Mucosa of descending colon (tissue), 3 donors: ENCODE measurements at regions not wholly inside any gene's neighbourhood (a gene's known extent, or its start where the extent isn't known, plus 50 kb on each side); places are given as distances from the start of the nearest gene placed in this dataset.
"Not testable (repeated sequence)": the region's sequence is repeated elsewhere in the genome, so short reads cannot be mapped to it uniquely, and the experiment has no call there.

Experiments used
- ATAC-seq: fragments of 200-7000 bp; cut with Tn5 transposase; one replicate; pipeline ENCODE4 v1.9.1; 2020; ENCODE audit warnings: mild to moderate bottlenecking, moderate library complexity
- DNase-seq, 3 donors: peaks; one replicate each; pipeline ENCODE4 v3.0.0-alpha.2; 2020
- H3K36me3 ChIP-seq: fragments of 200-600 bp; one replicate; pipeline ENCODE4 v1.8.0; 2021; ENCODE audit warnings: low read depth, mild to moderate bottlenecking
- H3K4me1 ChIP-seq: fragments of 200-600 bp; one replicate; pipeline ENCODE4 v1.8.0; 2021; ENCODE audit warnings: low read depth, mild to moderate bottlenecking
- H3K4me3 ChIP-seq: fragments of 200-600 bp; one replicate; pipeline ENCODE4 v1.8.0; 2021; ENCODE audit warnings: mild to moderate bottlenecking
- H3K9me3 ChIP-seq: fragments of 200-600 bp; one replicate; pipeline ENCODE4 v1.8.0; 2021; ENCODE audit warnings: mild to moderate bottlenecking
- CTCF ChIP-seq: fragments of 200-600 bp; IDR thresholded peaks from one replicate; pipeline ENCODE4 v1.8.0; 2022; ENCODE audit warnings: antibody characterized with exemption, mild to moderate bottlenecking
- intact Hi-C, 2 donors: fragments of 100-400 bp; cut with DNase I in 1 of 2; cut with micrococcal nuclease in 1 of 2; formaldehyde crosslinking; loops; one replicate each; pipeline versions ENCODE4 v1.11.0 to v1.11.1; 2022; cut with DNase I, micrococcal nuclease
- donor health status: DM: no; HTN: no; CAD: no; lungs with moderate emphysema.
- donor health status: DM: no; HTN: no; CAD: no.
- donor health status: DM: no; HTN: yes; CAD: no.

DNA sequence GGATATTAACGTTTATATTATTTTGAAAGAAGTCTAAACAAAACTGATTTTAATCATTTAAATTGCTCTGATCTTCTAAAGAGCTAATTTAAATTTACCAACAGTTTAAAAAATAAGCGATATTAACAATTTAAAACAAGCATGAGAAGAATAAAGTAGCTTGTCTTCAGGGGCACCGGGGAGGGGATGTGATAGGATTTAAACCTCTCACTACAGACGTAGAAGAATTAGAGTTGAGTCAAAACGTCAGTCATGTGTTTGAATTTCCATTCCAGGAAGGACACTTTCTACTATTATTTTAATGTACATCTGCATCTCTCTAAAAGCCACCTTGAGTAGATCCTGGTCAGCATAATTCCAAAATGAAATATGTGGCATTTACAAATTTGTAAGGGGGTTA, 58.2 kb upstream of the TPTE start:
- intact Hi-C loops = no loop called here
- Histone ChIP-seq H3K36me3 (no peaks in the 10 kb centered on the region), H3K4me1 (no peaks in the 10 kb centered on the region), H3K9me3 (peaks cover 88% of the 10 kb centered on the region), H3K4me3 (no peak overlapping the region)
- ATAC-seq = no peak
- no peak for DNase-seq
- TF ChIP-seq CTCF = no peak

- ATAC-seq (no peak), DNase-seq (no peak)
- intact Hi-C loops = no loop called here
- Histone ChIP-seq H3K4me1 (no peaks in the 10 kb centered on the region), H3K4me3 (no peak overlapping the region), H3K9me3 (peaks cover 84% of the 10 kb centered on the region), H3K36me3 (no peaks in the 10 kb centered on the region)
- no peak for TF ChIP-seq CTCF
These were observed 56.4 kb upstream of the TPTE start for GRCh38 chr21:10464975-10465374.

- DNase-seq = peak in 2 of 3 donors; percentile 33 to 67
These were observed 55.8 kb upstream of the TPTE start for GRCh38 chr21:10465524-10466110.

DNA sequence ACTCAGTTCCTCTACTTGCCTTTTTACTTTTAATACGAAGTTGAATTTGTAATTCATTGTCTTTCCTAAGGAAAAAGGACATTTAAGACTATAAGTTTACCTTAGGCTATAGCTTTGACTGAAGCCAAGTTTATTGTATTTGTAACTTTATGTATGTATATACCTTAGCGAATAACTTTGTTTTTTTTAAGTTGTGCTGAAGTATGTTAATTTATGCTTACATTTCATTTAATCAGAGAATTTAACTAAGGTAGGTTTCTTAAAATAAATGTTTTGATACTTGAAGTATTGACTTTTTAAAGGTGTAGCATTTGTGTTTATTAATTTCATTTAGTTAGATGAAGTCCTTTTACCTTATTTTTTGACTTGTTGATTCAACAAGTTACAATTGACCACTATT, 55.2 kb upstream of the TPTE start:
- DNase-seq (no peak), ATAC-seq (no peak)
- H3K4me3 ChIP-seq = no peak overlapping the region
- H3K36me3 ChIP-seq = no peaks in the 10 kb centered on the region
- peaks cover 78% of the 10 kb centered on the region for H3K9me3 ChIP-seq
- H3K4me1 ChIP-seq = no peaks in the 10 kb centered on the region
- TF ChIP-seq CTCF = no peak
- intact Hi-C loops = no loop called here

More at GRCh38 chr21:10465524-10466110, 55.8 kb upstream of the TPTE start:
- H3K9me3 ChIP-seq = peaks cover 81% of the 10 kb centered on the region
- H3K4me1 ChIP-seq, H3K4me3 ChIP-seq, intact Hi-C loops, H3K36me3 ChIP-seq: not testable (repeated sequence)
- peak; percentile 30 for ATAC-seq
